ENCODE measurements at regions not wholly inside any gene's neighbourhood (a gene's known extent, or its start where the extent isn't known, plus 50 kb on each side); places are given as distances from the start of the nearest gene placed in this dataset.

- TF ChIP-seq ZNF644 (CRISPR knock-in tag; IDR thresholded peaks at IDR 0.05; ENCODE audit: low read depth): 0 out of 2 replicates have a peak, but pooled peaks have one; percentile 21
- TF ChIP-seq HNF4A (CRISPR knock-in tag; IDR thresholded peaks at IDR 0.05): peak; percentile 59; the same call in 1 of the 2 replicates
- TF ChIP-seq HMGA1 (CRISPR knock-in tag; conservative IDR thresholded peaks at IDR 0.05): no peak
- no peak for TF ChIP-seq TEAD3 (CRISPR knock-in tag; optimal IDR thresholded peaks at IDR 0.05; ENCODE audit: borderline replicate concordance)
- TF ChIP-seq ZNF207 (IDR thresholded peaks at IDR 0.05; ENCODE audit: borderline replicate concordance): no peak
- no peak for TF ChIP-seq ZFY (CRISPR knock-in tag; IDR thresholded peaks at IDR 0.05)
- peak; percentile 35; the same call in 1 of the 2 replicates for TF ChIP-seq TFAP4 (IDR thresholded peaks at IDR 0.05; ENCODE audit: borderline replicate concordance, low read depth)
Observed at GRCh38 chr10:110363572-110364411, 59.1 kb upstream of the SMNDC1 start (continued).

GRCh38 chr10:110364531-110364937 lies 59.8 kb upstream of the SMNDC1 start:
- Histone ChIP-seq H3K27ac (ENCODE audit: extremely low read length, insufficient read depth, low read length) (no peak overlapping the region), H3K9me3 (ENCODE audit: low read length) (no peaks in the 10 kb centered on the region), H3K27me3 (ENCODE audit: control insufficient read depth in 1 of 2, insufficient read depth in 2 of 2, low read length in 2 of 2) (peaks cover 3 to 14% of the 10 kb centered on the region in 2 experiments; a peak in 3 of 5 replicates), H3K79me2 (ENCODE audit: insufficient read depth, low read length) (no peaks in the 10 kb centered on the region), H3K36me3 (replicated peaks in 1 of 2; ENCODE audit: control insufficient read depth in 1 of 2, insufficient read depth in 2 of 2, low read length in 2 of 2) (no peaks in the 10 kb centered on the region), H2AFZ (ENCODE audit: low read length) (no peak overlapping the region), H3K9ac (ENCODE audit: insufficient read depth, low read depth, low read length) (no peak overlapping the region), H3K4me1 (ENCODE audit: insufficient read depth, low read length) (peaks cover 8% of the 10 kb centered on the region), H3K4me2 (ENCODE audit: low read depth, low read length) (no peak overlapping the region), H4K20me1 (ENCODE audit: insufficient read depth, low read length) (no peaks in the 10 kb centered on the region), H3K4me3 (replicated peaks in 1 of 3; ENCODE audit: insufficient read depth in 1 of 3, low read depth in 2 of 3, low read length in 3 of 3) (no peak overlapping the region)
- no peak for FAIRE-seq
- intact Hi-C loops (cut with micrococcal nuclease; ENCODE audit: unreplicated experiment) (no loop called here), in situ Hi-C loops (cut with HindIII; ENCODE audit: extremely low pct_ligation_motif_present, low pct_unique_long_range_greater_than_20kb) (no loop called here)
- no peak for DNase-seq (ENCODE audit: low spot score)
- ChIA-PET POLR2A (no interaction called here), CTCF (ENCODE audit: low intra/inter-chr PET ratio, low total read pairs) (no interaction called here)
- no peak for ATAC-seq
- WGBS (ENCODE audit: low lambda C conversion rate): 4% methylated on average over 3 of the region's 3 CpGs
- no TSS peak for BruUV-seq (replicated peaks)
- TF ChIP-seq LBX2 (CRISPR knock-in tag; IDR thresholded peaks at IDR 0.05; ENCODE audit: borderline replicate concordance): no peak
- no peak for TF ChIP-seq ZNF275 (CRISPR knock-in tag; IDR thresholded peaks at IDR 0.05; ENCODE audit: borderline replicate concordance)
- no peak for TF ChIP-seq ZSCAN9 (CRISPR knock-in tag; IDR thresholded peaks at IDR 0.05; ENCODE audit: borderline replicate concordance)
- no peak for TF ChIP-seq ZNF331 (CRISPR knock-in tag; IDR thresholded peaks at IDR 0.05)
- no peak for TF ChIP-seq MAFG (CRISPR knock-in tag; IDR thresholded peaks at IDR 0.05)
- no peak for TF ChIP-seq RBFOX2 (IDR thresholded peaks at IDR 0.05; ENCODE audit: low read depth, low read length)
- TF ChIP-seq PRDM10 (CRISPR knock-in tag; IDR thresholded peaks at IDR 0.05; ENCODE audit: low read depth): no peak

Measured in HepG2 (cell line).